Epithelial cell of esophagus (primary cell): ENCODE measurements at regions not wholly inside any gene's neighbourhood (a gene's known extent, or its start where the extent isn't known, plus 50 kb on each side); places are given as distances from the start of the nearest gene placed in this dataset.

Experiments
- DNase-seq: peaks from one replicate; pipeline ENCODE4 v3.0.0; 2010; ENCODE audit warnings: low read depth
- H3K4me3 ChIP-seq: 2 replicates; pipeline ENCODE4 v1.5.1; 2011; ENCODE audit warnings: mild to moderate bottlenecking, low read length, control low read depth
- CTCF ChIP-seq: IDR thresholded peaks from 2 replicates; pipeline ENCODE4 v1.5.1; 2011; ENCODE audit warnings: low read depth, mild to moderate bottlenecking, low read length, control low read depth, inconsistent platforms; ENCODE audit not compliant: insufficient read depth; ENCODE audit errors: missing control alignments

DNA sequence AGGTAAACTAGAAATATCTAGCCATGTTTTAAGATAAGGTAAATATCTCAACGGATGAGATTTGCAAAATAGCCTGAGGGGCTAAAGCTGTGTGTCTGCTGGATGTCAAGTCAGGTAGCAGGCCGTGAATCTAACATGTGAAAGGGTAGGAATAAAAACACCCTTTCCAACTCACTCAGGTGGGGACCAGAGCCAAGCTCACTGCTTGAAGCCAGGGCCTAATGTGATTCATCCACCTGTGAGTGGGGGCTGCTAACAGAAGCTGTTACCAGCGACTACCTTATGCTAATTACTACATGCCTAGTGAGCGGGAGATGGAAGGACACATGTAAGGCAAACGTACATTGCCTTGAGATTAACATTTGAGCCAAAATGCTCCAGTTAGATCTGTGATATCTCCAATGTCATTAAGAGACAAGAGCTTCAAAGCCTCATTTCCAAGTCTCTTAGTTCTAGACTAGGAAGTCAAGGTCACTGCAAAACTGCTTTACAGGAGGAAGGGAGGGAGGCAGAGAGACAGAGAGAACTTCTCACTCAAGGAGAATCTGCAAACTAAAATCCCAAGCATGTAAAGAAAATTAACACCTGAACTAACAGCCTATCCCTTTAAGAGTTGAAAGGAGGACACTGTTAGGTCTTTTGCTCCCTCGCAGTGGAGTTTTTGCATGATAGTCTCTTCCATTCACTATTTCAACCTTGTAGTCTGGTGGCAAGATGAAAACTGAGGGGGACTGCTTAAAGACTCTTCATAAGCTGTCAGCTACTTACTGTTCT, 141.6 kb upstream of the RPS23 start:
- H3K4me3 ChIP-seq = no peak overlapping the region
- TF ChIP-seq CTCF = no peak
- no peak for DNase-seq

DNA sequence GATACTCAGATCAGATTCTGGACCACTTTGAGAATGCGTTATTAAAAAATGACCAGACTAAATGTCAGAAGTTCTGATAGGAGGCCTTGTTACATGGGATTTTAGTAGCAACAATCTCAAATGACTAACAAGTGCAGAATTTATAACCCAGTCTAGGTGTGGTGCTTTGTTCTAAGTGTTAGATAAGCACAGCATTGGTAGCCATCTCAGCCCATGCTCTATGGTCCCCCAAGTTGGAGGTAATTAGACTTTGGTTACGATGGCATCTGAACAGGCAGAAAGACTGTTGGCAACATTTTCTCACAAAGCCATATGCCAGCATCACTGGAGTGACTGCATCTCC, 140.4 kb upstream of the RPS23 start:
- DNase-seq = no peak
- H3K4me3 ChIP-seq = no peak overlapping the region
- TF ChIP-seq CTCF = no peak

DNA sequence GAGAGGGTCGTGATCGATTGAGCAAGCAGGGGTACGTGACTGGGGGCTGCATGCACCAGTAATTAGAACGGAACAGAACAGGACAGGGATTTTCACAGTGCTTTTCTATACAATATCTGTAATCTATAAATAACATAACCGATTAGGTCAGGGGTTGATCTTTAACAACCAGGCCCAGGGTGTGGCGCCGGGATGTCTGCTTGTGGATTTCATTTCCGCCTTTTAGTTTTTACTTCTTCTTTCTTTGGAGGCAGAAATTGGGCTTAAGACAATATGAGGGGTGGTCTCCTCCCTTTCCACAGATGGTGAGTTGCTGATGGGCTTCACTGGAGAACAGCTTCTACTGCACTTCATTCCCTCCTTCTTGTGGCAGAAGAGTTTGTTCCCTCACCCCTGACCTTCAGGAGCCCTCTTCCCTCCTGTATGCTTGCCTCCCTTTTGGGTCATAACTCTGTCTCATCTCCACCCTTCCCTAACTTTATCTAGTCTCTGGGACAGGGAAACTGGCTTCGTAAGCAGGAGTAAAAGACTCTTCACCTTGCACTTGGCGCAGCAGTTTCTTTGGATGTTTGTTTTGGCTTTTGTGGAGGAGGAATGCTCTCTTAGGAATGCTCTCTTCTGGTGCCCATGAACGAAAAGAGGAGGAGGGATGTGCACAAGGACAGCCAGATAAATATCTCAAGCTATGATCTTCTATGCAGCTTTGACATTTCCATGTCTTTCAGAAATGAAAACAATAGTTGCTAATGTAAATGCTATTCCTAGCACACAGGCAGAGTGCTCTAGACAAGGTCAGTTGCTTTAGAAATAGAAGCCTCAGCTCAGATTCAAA, 139.8 kb upstream of the RPS23 start:
- no peak for TF ChIP-seq CTCF
- no peak for DNase-seq

DNA sequence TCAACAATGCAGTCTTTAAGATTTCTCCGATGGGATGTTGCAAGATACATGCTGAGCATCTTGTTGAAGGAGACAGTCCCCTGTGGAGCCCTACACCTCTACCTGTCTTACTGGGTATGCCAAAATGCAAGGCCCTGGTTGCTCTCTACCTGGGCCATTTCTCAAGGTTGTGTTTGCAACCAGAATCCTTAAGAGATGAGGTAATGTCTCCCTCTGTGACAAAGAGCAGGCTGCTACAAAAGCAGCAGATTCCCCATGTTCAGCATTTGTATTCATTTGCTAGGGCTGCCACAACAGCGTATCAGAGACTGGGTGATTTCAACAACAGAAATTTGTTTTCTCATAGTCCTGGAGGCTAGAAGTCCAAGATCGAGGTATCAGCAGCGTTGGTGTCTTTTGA, 138.4 kb upstream of the RPS23 start:
- no peak for TF ChIP-seq CTCF
- peak; percentile 64 for DNase-seq
- H3K4me3 ChIP-seq = no peak overlapping the region

More for the DNA sequence above, 139.8 kb upstream of the RPS23 start:
- no peak overlapping the region for H3K4me3 ChIP-seq

DNA sequence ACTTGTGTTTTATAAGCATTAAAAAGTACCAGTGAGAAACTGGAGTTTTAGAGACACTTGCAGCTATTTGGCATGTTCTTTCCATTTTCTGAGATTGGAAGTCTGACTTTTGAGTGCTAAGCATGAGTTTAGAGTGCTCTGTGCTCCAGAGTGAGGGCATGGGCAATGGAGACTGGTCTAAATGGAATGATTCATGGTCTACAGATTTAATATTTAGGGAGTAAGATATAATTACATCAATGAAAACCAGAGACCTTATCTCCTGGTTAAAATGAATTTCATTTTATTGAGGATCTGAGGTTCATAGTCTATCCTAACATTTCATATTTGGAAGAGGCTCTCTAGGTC, 135.9 kb upstream of the RPS23 start:
- no peak for TF ChIP-seq CTCF
- DNase-seq = no peak
- no peak overlapping the region for H3K4me3 ChIP-seq

GRCh38 chr5:82413302-82414040, 135.3 kb upstream of the RPS23 start:
- no peak overlapping the region for H3K4me3 ChIP-seq
- DNase-seq = peak; percentile 83
- no peak for TF ChIP-seq CTCF
